DMS 273 (cell line): ENCODE measurements at regions not wholly inside any gene's neighbourhood (a gene's known extent, or its start where the extent isn't known, plus 50 kb on each side); places are given as distances from the start of the nearest gene placed in this dataset.

Experiments
- DNase-seq: peaks from one replicate; lab custom pipeline; 2025; ENCODE audit not compliant: unreplicated experiment; lab: John Stamatoyannopoulos, UW

- no peak for DNase-seq
Observed at GRCh38 chr6:14969126-14969525, 276.7 kb upstream of the JARID2 start.

GRCh38 chr6:14972379-14973067, 273.3 kb upstream of the JARID2 start:
- DNase-seq: no peak

GRCh38 chr6:14974372-14974771, 271.5 kb upstream of the JARID2 start:
- no peak for DNase-seq

- no peak for DNase-seq
Observed at GRCh38 chr6:14974792-14975470, 270.9 kb upstream of the JARID2 start.

- DNase-seq: peak; percentile 36
Observed at GRCh38 chr6:14975471-14975817, 270.4 kb upstream of the JARID2 start.

- no peak for DNase-seq
Observed at GRCh38 chr6:14977747-14978382, 268.0 kb upstream of the JARID2 start.

GRCh38 chr6:14981960-14982359, 263.9 kb upstream of the JARID2 start:
- peak; percentile 45 for DNase-seq

GRCh38 chr6:14983599-14984518, 262.0 kb upstream of the JARID2 start:
- peak; percentile 51 for DNase-seq

GRCh38 chr6:14984519-14984853, 261.4 kb upstream of the JARID2 start:
- peak; percentile 86 for DNase-seq

- peak; percentile 60 for DNase-seq
Observed at GRCh38 chr6:14985366-14985765, 260.5 kb upstream of the JARID2 start.

- DNase-seq: no peak
Observed at GRCh38 chr6:14986370-14986769, 259.5 kb upstream of the JARID2 start.

GRCh38 chr6:14987490-14987889, 258.4 kb upstream of the JARID2 start:
- no peak for DNase-seq

GRCh38 chr6:14992382-14992781, 253.5 kb upstream of the JARID2 start:
- DNase-seq: no peak

GRCh38 chr6:14995208-14995607, 250.7 kb upstream of the JARID2 start:
- DNase-seq: no peak

- DNase-seq: no peak
Observed at GRCh38 chr6:14995966-14996602, 249.8 kb upstream of the JARID2 start.

GRCh38 chr6:14996892-14997291, 249.0 kb upstream of the JARID2 start:
- no peak for DNase-seq

GRCh38 chr6:14997507-14997906, 248.4 kb upstream of the JARID2 start:
- no peak for DNase-seq

GRCh38 chr6:14999106-14999505, 246.8 kb upstream of the JARID2 start:
- DNase-seq: no peak

- peak; percentile 8 for DNase-seq
Observed at GRCh38 chr6:15001326-15001910, 244.5 kb upstream of the JARID2 start.

GRCh38 chr6:15008269-15008668, 237.6 kb upstream of the JARID2 start:
- DNase-seq: no peak

GRCh38 chr6:15014958-15015357, 230.9 kb upstream of the JARID2 start:
- no peak for DNase-seq
